ENCODE measurements at regions not wholly inside any gene's neighbourhood (a gene's known extent, or its start where the extent isn't known, plus 50 kb on each side); places are given as distances from the start of the nearest gene placed in this dataset.

DNA sequence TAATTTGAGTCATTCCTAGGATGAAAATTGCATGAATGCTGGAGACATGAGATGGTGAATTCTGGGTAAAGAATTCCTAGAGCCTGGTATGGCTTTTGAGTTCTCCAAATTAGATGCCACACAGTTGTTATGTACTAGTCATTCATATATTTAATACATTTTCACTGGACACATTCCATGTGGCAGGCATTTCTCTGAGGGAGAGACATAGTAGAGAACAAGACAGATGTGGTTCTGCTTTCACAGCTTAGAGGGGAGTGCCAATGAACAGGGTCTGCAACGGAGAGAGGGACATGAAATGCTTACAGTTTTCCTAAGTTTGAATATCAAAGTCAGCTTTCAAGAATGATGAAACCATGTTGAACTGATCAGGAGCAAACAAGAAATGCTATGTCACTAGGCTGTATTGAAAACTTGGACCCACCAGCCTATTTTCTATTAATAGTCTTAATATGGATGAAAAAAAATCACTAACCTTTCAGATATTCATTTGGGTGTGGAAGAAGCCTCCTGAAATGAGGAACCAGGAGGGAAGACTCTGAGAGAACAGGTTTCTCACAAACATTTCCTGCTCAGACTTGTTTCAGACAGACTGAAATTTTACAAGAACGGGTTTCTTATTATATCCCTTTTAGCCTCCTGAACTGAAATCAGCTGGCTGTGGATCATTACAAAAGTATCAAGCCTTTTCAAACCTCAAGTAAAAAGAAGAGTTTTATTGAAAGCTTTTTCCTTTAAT lies 276.0 kb upstream of the TET2 start:
- TF ChIP-seq, protein P1, sequence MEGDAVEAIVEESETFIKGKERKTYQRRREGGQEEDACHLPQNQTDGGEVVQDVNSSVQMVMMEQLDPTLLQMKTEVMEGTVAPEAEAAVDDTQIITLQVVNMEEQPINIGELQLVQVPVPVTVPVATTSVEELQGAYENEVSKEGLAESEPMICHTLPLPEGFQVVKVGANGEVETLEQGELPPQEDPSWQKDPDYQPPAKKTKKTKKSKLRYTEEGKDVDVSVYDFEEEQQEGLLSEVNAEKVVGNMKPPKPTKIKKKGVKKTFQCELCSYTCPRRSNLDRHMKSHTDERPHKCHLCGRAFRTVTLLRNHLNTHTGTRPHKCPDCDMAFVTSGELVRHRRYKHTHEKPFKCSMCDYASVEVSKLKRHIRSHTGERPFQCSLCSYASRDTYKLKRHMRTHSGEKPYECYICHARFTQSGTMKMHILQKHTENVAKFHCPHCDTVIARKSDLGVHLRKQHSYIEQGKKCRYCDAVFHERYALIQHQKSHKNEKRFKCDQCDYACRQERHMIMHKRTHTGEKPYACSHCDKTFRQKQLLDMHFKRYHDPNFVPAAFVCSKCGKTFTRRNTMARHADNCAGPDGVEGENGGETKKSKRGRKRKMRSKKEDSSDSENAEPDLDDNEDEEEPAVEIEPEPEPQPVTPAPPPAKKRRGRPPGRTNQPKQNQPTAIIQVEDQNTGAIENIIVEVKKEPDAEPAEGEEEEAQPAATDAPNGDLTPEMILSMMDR (IDR thresholded peaks at IDR 0.05): no peak
- TF ChIP-seq POLR2A (IDR thresholded peaks at IDR 0.05): no peak
